HCT116 (cell line): ENCODE measurements at regions not wholly inside any gene's neighbourhood (a gene's known extent, or its start where the extent isn't known, plus 50 kb on each side); places are given as distances from the start of the nearest gene placed in this dataset.

Experiments used
- ATAC-seq: fragments of 200-7000 bp; cut with Tn5 transposase; 2 replicates; pipeline ENCODE4 v1.9.1; 2020; ENCODE audit warnings: mild to moderate bottlenecking, moderate library complexity
- BruUV-seq: library from RNA; stranded (reverse); fragments of 400-500 nt; replicated peaks from 2 replicates; lab custom pipeline; 2021; lab: Mats Ljungman, UMichigan
- CTCF ChIA-PET: fragments of 300-600 bp; sonication (Branson Sonifier 250); formaldehyde crosslinking; loops from one replicate; lab custom pipeline; 2021; ENCODE audit warnings: antibody characterized with exemption; lab: Charles Lee
- POLR2A ChIA-PET: fragments of 300-600, 350-600 bp; sonication (Branson Sonifier 250); formaldehyde crosslinking; loops from one replicate; lab custom pipeline; 2021; ENCODE audit warnings: antibody characterized with exemption; lab: Charles Lee
- RAD21 ChIA-PET, 2 experiments: fragments of 300-600 bp; sonication (Branson Sonifier 250); formaldehyde crosslinking; loops; one replicate each; lab custom pipeline; 2023; ENCODE audit warnings: low total read pairs in 2 of 2; ENCODE audit not compliant: uncharacterized antibody in 2 of 2, unreplicated experiment in 2 of 2, low non-redundant PET in 1 of 2; lab: Charles Lee
- DNase-seq: peaks from one replicate; pipeline ENCODE4 v3.0.0-alpha.2; 2010; ENCODE audit warnings: low read depth, low spot score
- H2AFZ ChIP-seq: fragments of 200-600 bp; shearing (Covaris generic), sonication (generic); 2 replicates; pipeline ENCODE4 v1.6.1; 2017; ENCODE audit warnings: low read depth, mixed run types, mixed read lengths, antibody characterized with exemption, low read length; ENCODE audit not compliant: poor library complexity, severe bottlenecking
- H3K27ac ChIP-seq: 2 replicates; pipeline ENCODE4 v1.5.1; 2012; ENCODE audit warnings: low read depth, low read length
- H3K27me3 ChIP-seq: fragments of 200-600 bp; sonication (generic); 2 replicates; pipeline ENCODE4 v1.6.1; 2016; ENCODE audit warnings: mixed run types, low read length, mixed read lengths; ENCODE audit not compliant: insufficient read depth
- H3K36me3 ChIP-seq, 2 experiments: fragments of 200-500 bp in 1 of 2; fragments of 200-600 bp in 1 of 2; sonication (Bioruptor generic) in 1 of 2; sonication (generic) in 1 of 2; 2 replicates each; pipeline versions ENCODE4 v1.5.1 to v1.6.1; 2014 to 2016; ENCODE audit warnings: low read length in 2 of 2, inconsistent platforms in 1 of 2, mixed read lengths in 1 of 2, mixed run types in 1 of 2; ENCODE audit not compliant: insufficient read depth in 2 of 2, control insufficient read depth in 1 of 2
- H3K4me1 ChIP-seq, 2 experiments: fragments of 200-600 bp in 1 of 2; sonication (generic) in 1 of 2; 2 replicates each; pipeline versions ENCODE4 v1.5.1 to v1.6.1; 2012 to 2017; ENCODE audit warnings: low read length in 2 of 2, inconsistent platforms in 1 of 2, mild to moderate bottlenecking in 1 of 2, mixed read lengths in 1 of 2, mixed run types in 1 of 2, moderate library complexity in 1 of 2; ENCODE audit not compliant: insufficient read depth in 2 of 2, control insufficient read depth in 1 of 2
- H3K4me2 ChIP-seq: fragments of 200-600 bp; sonication (generic); 2 replicates; pipeline ENCODE4 v1.6.1; 2017; ENCODE audit warnings: mixed run types, low read length, mixed read lengths
- H3K4me3 ChIP-seq, 2 experiments: fragments of 200-600 bp in 1 of 2; sonication (generic) in 1 of 2; replicated peaks in 1 of 2; 2 replicates each; pipeline ENCODE4 v1.5.1; 2011 to 2016; ENCODE audit warnings: low read length in 2 of 2, control low read depth in 1 of 2, low read depth in 1 of 2, mild to moderate bottlenecking in 1 of 2, mixed read lengths in 1 of 2, mixed run types in 1 of 2
- H3K79me2 ChIP-seq: fragments of 200-600 bp; sonication (generic); 2 replicates; pipeline ENCODE4 v1.6.1; 2017; ENCODE audit warnings: mild to moderate bottlenecking, mixed run types, low read length, moderate library complexity, mixed read lengths; ENCODE audit not compliant: insufficient read depth
- H3K9ac ChIP-seq: fragments of 200-600 bp; sonication (generic); 2 replicates; pipeline ENCODE4 v1.6.1; 2016; ENCODE audit warnings: low read length, mixed read lengths
- H3K9me2 ChIP-seq: fragments of 200-600 bp; sonication (generic), shearing (Covaris generic); 2 replicates; pipeline ENCODE4 v1.6.1; 2017; ENCODE audit warnings: mixed run types, mild to moderate bottlenecking, moderate library complexity; ENCODE audit not compliant: insufficient read depth
- H3K9me3 ChIP-seq, 2 experiments: fragments of 200-500 bp in 1 of 2; fragments of 200-600 bp in 1 of 2; sonication (Bioruptor generic) in 1 of 2; sonication (generic) in 1 of 2; 2 replicates each; pipeline ENCODE4 v1.6.1; 2014 to 2017; ENCODE audit warnings: low read length in 2 of 2, mixed read lengths in 2 of 2, inconsistent platforms in 1 of 2, low read depth in 1 of 2, mild to moderate bottlenecking in 1 of 2, mixed run types in 1 of 2, moderate library complexity in 1 of 2; ENCODE audit not compliant: control insufficient read depth in 1 of 2, insufficient read depth in 1 of 2
- H4K20me1 ChIP-seq: fragments of 200-600 bp; sonication (generic), shearing (Covaris generic); 2 replicates; pipeline ENCODE4 v1.6.1; 2017; ENCODE audit warnings: mixed run types, mild to moderate bottlenecking, moderate library complexity; ENCODE audit not compliant: insufficient read depth
- JUND ChIP-seq: IDR thresholded peaks from 2 replicates; pipeline ENCODE4 v1.6.1; 2012
- SIN3A ChIP-seq: IDR thresholded peaks from 2 replicates; pipeline ENCODE4 v1.6.1; 2012; ENCODE audit warnings: low read depth
- SP1 ChIP-seq: IDR thresholded peaks from 2 replicates; pipeline ENCODE4 v1.6.1; 2012; ENCODE audit warnings: low read depth
- SRF ChIP-seq: IDR thresholded peaks from 2 replicates; pipeline ENCODE4 v1.6.1; 2012; ENCODE audit warnings: low read depth
- ZNF274 ChIP-seq: fragments of 200-500 bp; sonication (Bioruptor generic); IDR thresholded peaks from 2 replicates; pipeline ENCODE4 v1.6.1; 2014; ENCODE audit warnings: mild to moderate bottlenecking, low read depth, low read length, inconsistent platforms
- intact Hi-C: fragments of 100-400 bp; cut with micrococcal nuclease; formaldehyde crosslinking; loops from 2 replicates; pipeline ENCODE4 v1.10.0; 2022
- TF ChIP-seq, protein P1 (sequence below): IDR thresholded peaks from 2 replicates; pipeline ENCODE4 v1.6.1; 2012

DNA sequence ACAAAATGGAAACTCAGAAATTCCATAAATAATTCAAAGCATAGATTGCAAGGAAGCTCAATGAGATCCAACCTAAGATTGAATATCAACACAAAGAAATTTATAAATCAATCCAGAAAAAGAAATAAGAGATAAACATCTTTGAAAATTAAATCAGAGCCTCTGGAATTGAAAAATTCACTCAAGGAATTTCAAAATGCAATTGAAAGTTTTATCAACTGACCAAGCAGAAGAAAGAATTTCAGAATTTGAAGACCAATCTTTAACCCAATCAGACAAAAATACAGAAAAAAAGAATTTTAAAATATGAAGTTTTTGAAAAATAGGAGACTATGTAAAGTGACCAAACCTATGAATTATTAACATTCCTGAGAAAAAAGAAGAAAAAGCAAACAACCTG is 134.1 kb downstream of the GASK1B start:
- TF ChIP-seq SRF, result no peak
- TF ChIP-seq, protein P1, sequence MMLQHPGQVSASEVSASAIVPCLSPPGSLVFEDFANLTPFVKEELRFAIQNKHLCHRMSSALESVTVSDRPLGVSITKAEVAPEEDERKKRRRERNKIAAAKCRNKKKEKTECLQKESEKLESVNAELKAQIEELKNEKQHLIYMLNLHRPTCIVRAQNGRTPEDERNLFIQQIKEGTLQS, result no peak
- TF ChIP-seq SIN3A, result no peak
- Histone ChIP-seq H3K4me1 (no peaks in the 10 kb centered on the region), H3K27ac (no peak overlapping the region), H4K20me1 (no peaks in the 10 kb centered on the region), H2AFZ (no peak overlapping the region), H3K79me2 (no peaks in the 10 kb centered on the region), H3K36me3 (no peaks in the 10 kb centered on the region), H3K9me3 (no peaks in the 10 kb centered on the region), H3K27me3 (no peaks in the 10 kb centered on the region), H3K9ac (no peak overlapping the region), H3K4me2 (no peak overlapping the region), H3K4me3 (no peak overlapping the region), H3K9me2 (no peaks in the 10 kb centered on the region)
- BruUV-seq, result no TSS peak
- ChIA-PET RAD21 (no interaction called here), CTCF (no interaction called here), POLR2A (no interaction called here)
- DNase-seq (no peak), ATAC-seq (no peak)
- intact Hi-C loops, result no loop called here

- intact Hi-C loops, result no loop called here
- no peak overlapping the region for H3K27ac ChIP-seq
- POLR2A ChIA-PET, result no interaction called here
- H3K36me3 ChIP-seq, result no peaks in the 10 kb centered on the region
- H4K20me1 ChIP-seq, result no peaks in the 10 kb centered on the region
- H2AFZ ChIP-seq, result no peak overlapping the region
- ATAC-seq (no peak), DNase-seq (no peak)
- H3K4me1 ChIP-seq, result no peaks in the 10 kb centered on the region
- H3K79me2 ChIP-seq, result no peaks in the 10 kb centered on the region
- H3K4me2 ChIP-seq, result no peak overlapping the region
- RAD21 ChIA-PET, result no interaction called here
- H3K9ac ChIP-seq, result no peak overlapping the region
- BruUV-seq, result no TSS peak
- H3K9me3 ChIP-seq, result no peaks in the 10 kb centered on the region
- no peaks in the 10 kb centered on the region for H3K27me3 ChIP-seq
- CTCF ChIA-PET, result no interaction called here
- H3K9me2 ChIP-seq, result no peaks in the 10 kb centered on the region
- no peak overlapping the region for H3K4me3 ChIP-seq
- TF ChIP-seq ZNF274 (no peak), JUND (no peak), SP1 (no peak), SRF (no peak), SIN3A (no peak)
- TF ChIP-seq, protein P1, result no peak
Observed at GRCh38 chr4:158036998-158037397, 135.8 kb downstream of the GASK1B start.
